ENCODE measurements at regions not wholly inside any gene's neighbourhood (a gene's known extent, or its start where the extent isn't known, plus 50 kb on each side); places are given as distances from the start of the nearest gene placed in this dataset.
A peak's percentile ranks its signal among the peaks of the same experiment; 100 is the strongest.

DNA sequence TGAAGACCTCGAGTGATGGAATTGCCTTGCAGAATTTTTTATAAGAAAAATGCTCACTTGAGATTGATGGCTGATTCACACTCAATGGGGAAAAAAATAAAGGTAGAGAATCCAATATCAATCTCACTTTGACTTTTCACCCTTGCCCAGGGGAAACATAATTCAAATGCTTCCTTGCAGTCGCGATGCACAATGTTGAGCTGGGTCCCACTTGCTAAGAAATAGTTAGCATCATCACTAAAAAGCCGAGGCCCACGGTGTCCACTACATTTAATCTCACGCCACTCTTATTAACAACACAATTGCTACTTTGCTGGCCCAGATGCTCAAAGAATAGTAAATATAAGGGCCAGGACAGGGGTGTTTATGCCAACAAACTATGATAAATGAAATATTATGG is 223.4 kb downstream of the SPTSSA start:
- no peak for ATAC-seq

DNA sequence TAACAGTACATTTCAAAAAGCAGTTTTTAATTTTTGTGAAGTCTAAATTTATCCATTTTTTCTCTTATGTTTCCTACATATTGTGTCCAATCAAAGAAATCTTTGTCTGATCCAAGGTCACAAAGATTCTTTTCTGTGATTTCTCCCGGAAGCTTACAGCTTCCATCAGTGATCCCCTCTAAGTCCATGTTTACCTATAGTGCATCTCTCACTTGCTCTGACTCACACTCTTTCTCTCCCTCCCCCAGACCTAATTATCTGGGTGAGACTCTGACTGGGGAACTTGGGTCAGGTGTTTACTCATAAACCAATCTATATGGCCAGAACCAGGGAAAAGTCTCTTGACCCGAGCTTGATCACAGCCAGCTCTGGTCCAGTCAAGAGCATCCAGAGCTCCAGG is 224.4 kb downstream of the SPTSSA start:
- ATAC-seq: no peak

DNA sequence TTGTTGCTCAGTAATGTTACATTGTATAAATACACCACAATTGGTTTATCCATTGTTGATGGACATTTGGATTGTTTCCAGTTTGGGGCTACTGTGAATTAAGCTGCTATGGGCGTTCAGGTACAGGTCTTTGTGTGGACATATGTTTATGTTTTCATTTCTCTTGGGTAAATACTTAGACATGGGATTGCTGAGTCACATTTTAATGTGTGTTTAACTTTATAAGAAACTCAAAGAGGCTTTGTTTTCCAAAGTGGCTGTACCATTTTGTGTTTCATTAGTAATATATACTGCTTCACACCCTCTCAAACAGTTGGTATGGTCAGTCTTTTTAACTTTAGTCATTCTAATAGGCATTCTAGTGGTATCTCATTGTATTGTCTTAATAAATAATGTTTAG is 225.0 kb downstream of the SPTSSA start:
- no peak for ATAC-seq

DNA sequence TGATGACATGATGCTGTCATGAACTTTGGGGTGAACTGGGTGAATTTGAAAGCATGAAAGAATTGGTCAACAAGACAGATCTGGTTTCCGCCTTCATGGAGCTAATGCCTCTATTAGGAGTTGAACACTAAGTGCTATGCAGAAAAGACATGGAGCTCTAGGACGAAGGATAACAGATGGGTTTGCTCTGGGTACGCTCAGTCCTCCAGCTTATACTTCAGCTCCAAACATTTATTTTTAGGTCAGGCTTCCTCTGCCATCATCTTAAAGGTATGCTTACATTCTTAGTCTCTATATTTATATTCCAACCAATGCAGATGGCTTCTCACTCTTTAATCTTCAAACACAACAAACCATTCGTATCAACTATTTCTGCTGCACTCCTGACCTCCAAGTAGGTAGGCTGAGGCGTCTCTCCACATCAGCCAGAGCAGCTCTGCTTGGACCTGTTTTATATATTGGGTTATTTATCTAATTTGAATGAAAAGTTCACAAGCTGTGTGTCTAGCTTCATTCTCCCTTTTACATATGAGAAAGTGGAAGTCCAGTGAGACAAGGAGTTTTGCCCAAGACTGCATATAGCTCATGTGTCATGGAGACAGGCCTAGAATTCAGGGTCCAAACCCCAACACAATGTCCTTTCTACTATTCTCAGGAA is 226.3 kb downstream of the SPTSSA start:
- no peak for ATAC-seq

DNA sequence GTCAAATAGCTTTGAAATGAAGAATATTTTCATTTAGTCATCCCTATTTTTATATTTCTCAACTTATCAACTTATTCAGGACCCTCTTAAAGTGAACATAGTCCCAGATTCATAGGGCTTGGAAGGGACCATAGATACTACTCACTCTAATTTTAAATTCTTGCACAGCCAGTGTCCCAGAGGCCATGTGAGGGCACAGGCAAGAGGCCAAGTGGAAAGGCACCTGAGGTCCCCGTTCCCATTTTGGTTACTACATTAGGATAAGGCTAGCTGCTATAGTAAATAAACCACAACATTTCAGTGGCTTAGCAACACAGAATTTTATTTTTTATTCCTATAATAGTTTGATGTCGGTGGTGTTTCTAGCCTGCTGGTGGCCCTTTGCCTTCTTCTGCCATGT is 227.8 kb downstream of the SPTSSA start:
- ATAC-seq: no peak

DNA sequence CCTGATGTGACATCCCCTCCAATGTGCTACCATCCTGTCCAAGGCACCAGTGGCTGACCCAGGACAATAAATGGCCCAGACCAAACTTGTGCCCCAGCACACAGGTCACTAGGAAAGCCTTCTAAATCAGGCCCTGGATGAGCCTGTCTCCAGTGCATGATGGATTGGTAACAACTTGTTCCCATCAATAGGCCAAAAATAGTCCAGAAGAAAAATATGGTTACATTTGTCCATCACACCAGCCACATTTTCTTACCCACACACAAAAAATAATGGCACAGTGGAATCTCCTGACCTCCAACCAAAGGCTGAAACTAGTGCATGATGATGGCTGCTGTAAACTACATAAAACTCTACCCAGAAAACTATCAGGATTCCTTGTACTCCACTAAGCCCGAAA is 228.4 kb downstream of the SPTSSA start:
- no peak for ATAC-seq

DNA sequence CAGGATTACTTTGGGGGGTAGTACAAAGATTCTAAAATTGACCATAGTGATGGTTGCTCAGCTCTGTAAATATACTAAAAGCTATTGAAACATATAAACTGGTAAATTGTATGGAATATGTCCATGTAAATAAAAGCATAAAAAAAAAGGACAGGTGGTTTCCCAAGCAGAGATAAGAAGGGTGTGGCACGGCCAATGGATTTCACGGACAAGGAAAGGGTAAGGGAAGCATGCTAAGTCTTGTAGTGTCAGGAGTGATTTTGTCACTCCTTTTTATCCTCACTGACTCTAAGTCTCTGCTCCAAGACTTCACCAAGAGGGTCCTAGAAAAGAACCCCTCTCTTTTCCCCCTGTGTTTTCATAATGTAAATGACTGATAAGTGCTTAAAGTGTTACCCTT is 229.2 kb downstream of the SPTSSA start:
- ATAC-seq: no peak

DNA sequence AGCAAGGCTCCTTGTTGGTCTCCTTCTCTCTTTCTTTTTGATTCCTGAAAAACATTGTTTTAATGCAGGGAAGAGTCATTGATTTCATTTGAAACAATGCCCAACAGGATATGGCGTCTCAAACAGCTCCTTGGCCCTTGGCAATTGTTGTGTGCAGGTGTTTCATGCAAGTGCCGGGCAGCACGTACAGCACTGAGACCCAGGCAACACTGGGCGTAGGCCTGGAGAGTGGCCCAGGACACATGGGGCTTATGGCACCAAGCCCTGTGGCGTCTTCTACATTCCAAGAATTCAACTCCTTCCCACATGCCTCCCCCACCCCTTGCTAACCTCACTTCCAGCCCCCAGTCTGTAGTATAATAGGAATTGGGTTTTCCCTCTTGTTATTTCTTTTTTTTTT is 230.4 kb downstream of the SPTSSA start:
- no peak for ATAC-seq

DNA sequence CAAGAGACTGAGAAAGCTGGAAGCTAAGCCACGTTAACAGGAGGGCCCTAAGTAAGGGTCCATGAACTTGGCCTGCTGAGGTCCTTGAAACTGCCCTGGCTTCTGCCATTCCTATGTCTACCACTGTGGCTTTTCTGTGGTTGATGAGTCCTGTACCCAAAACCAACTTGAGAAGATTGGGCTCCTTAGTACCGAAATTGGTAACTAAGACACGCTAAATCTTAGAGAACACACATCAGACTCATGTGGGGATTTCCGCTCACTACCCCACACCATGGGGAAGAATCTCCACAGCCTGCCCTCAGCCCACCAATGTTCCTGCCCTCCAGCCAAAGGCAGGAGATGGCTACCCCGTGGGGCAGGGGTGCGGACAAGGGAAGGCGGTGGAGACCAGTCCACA is 232.9 kb downstream of the SPTSSA start:
- ATAC-seq: no peak

DNA sequence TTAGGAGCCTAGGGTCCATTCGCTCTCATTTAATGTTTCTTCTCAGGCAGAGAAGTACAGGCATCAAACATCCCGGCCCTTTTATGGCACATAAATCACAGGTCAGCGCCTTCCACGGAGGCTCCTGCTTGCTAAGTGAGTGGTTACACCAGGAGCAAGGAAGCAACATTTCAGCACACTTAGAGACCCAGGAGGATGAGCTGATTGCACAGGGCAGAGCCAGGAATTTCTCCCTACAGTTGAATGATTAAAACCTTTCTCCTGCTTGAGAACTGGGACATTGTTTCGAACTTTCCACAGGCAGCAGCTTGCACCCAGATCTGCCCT is 233.4 kb downstream of the SPTSSA start:
- ATAC-seq: no peak

DNA sequence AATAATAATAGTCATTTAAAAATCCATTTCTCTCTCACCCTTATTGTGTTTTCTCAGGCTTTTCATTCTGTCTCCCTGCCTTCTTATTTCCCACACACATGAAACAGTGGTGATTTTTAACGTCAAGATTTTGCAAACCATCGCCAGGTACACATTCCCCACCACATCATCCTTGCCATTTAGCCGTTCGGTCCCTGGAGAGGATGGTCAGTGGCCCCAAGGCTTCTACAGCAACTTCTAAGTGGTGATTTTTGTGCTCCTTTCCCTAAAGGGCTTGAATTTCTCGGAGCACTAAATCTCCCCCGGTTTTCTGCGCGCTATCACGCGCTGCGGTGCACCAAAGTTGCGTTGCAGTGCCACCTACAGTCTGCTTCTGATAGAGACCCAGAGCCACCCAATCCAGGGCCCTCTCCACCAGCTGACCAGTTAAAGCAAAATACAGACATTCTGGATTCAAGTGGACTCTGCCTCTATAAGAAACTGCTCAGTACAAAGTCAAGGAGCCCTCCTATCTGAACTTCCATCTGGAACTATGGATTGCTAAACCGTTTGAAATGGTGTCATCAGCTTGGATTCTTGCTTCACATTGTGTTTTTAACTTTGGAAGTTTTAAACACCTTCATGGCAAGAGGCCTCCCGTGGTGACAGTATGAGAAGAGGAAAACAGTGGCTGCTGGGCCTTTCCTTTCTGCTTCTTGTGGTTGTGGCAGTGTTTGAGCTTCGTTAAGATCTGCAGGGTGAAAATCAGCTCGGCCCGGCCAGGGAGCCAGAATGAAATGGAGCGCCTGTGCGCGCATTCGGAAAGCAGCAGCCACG is 234.0 kb downstream of the SPTSSA start:
- ATAC-seq: peak; percentile 41 to 51

DNA sequence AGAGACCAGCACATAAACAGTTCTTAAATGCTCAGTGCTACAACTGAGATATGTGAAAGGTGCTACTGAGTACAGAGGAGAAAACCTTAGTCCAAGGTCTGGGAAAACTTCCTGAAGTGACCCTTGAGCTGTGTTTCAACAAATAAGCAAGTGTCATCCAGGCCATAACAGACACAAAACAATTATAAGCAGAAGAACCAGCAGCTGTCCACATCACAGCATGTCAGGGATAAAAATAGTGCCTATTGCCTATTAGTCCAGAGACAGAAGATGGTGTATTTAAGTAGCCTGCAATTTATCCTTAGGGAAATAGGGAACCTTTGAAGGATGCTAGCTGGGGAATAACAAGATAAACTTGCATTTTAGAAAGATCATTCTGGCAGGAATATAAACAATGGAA is 237.8 kb downstream of the SPTSSA start:
- ATAC-seq: no peak

DNA sequence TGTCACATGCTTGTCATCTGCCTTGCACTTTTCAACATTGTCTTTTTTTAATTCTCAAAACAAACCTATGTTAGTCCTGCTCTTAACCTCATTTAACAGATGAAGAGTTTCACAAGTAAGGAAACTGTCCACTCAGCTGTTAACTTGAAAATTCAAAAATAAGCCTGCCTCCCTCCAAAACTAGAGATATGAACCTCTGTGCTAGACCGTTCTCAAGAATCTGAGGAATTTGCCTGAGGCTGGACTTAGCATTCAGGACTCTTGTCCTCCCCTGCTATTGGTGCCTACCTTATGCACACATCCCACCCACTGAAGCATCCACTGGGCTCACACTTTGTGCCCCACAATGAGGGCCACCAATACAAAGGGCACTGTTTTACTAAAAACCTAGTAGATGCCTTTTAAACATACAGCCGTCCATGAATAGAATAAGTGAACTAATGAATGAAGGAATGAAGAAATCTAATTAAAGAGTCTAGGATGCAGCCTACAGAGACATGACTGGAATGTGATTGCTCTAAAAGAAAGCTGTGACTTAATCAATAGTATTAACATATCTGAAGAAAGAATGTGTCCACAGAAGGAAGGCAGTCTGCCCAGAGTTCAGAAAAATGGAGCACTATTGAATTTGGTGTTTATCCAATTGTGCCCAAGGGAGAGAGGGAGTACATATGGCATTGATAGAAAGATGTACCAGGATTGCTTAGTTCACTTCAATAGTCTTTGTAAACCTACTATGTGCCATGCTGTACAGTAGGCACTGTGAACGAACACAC is 238.5 kb downstream of the SPTSSA start:
- no peak for ATAC-seq

DNA sequence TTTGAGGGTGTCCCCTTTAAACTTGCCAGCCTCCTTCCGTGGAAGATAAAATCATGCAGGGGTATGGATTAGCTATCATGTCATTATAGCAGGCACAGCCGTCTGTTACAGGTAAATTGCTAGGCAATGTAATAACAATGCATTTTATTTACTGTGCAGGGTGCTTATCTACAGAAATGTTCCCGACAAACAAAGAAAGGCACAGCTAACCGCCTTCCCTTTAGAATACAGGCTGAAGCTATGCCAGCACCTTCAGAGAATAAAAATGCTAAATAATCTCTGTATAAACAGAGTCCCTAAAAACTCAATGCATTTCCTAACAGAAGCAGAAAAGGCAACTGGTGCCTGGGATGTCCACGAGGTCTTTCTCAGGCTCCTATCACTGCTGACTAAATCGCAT is 239.2 kb downstream of the SPTSSA start:
- no peak for ATAC-seq

DNA sequence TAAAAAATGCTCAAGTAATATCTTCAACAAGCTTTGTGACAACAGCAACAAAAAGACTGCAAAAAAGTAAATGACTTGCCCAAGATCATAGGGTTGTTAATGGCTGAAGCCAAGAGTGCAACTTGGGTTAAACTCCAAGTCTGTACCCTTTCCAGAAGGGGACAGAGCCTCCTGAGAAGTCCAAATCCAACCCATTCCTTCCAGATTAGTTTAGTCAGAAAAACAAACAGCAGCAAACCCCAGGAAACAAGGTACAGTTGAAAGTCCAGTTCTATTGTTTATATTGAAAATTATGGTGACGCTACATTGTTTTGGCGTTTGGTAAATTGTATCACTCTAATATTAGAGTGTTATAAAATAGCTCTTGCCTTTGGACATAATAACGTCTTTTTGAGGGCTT is 239.9 kb downstream of the SPTSSA start:
- ATAC-seq: no peak

DNA sequence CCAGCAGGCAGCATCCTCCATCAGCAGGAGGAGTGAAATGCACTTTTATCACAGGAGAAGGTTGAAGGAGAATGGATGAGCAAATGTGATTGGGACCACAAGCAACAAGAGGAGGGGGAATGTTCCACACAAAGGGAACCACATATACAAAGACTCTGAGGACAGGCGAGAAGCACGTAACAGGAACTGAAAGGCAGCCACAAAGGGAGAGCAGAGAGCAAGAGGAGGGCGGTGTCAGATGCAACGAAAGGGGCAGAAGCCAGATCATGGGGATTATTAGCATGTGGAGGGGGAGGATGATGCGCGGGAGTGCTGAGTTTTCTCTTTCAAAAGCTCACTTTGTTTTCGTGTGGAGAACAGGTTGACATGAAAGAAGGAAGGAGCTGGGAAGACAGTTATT is 241.1 kb downstream of the SPTSSA start:
- ATAC-seq: no peak

DNA sequence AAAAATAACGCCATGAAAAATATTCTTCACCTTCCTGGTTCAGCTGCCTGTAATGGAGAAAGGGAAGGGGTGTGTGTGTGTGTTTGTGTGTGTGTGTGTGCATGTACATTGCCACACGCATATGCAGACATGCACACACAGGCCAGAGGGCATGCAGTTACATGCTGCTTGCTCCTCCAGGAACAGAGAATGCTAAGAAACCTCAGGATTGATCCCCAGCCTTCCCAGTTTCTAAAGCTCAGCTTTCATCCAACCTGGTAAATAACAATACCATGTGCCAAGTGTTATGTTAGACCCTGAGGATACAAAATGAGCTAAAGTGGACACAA is 241.7 kb downstream of the SPTSSA start:
- no peak for ATAC-seq

DNA sequence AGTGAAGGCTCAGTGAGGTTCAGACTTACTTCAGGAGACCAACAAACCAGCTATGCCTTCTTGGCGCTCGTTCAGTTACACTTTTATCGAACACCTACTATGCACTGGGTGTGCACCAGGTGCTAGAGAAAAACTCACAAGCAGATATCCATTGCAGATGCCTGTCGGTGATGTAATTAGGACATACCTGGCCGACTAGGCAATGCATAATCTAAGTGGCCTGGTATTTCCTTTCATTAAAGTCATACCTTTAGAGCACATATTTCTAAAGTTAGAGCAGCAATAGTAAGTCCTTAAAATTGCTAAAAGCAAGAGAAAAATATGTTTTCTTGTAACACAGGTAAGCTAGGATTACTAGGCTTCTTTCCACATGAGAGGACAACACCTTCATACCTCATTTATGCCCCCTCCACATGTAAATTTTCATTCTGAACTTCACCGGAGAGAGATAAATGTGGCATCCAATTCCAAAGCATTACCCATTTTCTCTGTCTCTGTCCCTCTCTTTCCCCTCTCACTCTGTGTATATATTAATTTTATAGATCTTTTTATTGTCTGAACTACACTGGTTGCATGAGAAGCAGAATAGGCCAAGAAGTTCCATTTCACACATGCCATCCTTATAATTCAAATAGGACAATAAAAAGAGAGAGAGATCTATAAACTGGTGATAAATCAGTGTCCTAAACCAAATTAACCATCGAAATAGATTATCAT is 242.2 kb downstream of the SPTSSA start:
- no peak for ATAC-seq

DNA sequence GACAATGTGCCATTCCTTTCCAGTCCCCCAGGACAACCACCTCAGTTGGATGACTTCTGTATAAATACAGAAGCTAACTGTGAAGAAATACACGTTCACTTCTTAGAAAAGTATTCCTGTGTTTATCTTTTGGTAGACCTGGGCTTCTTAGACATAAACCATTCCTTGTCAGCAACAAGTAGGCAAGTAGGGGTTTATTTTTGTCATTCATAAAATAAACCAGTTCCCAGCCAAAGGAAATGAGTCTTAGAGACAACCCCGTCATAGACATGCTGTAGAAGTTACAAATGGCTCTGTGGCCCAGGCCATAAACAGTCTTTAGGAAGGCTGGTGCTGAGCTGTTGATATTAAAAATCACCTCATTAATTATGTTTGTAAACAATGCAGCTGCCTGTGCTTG is 243.2 kb downstream of the SPTSSA start:
- ATAC-seq: no peak

DNA sequence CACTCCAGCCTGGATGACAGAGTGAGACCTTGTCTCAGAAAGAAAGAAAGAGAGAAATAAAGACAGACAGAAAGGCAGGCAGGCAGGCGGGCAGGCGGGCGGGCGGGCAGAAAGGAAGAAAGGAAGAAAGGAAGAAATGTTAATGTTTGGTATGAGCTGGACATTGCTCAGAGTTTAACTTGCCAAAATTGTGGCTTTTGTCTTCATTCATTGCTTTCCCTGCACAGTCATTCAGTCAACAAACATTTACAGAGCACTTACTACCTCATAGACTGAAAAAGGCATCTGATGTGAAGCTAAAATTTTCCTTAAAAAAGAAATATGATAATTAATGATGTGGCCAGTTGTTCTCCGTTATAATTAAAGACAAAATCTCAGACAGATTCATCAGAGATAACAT is 247.1 kb downstream of the SPTSSA start:
- ATAC-seq: no peak

DNA sequence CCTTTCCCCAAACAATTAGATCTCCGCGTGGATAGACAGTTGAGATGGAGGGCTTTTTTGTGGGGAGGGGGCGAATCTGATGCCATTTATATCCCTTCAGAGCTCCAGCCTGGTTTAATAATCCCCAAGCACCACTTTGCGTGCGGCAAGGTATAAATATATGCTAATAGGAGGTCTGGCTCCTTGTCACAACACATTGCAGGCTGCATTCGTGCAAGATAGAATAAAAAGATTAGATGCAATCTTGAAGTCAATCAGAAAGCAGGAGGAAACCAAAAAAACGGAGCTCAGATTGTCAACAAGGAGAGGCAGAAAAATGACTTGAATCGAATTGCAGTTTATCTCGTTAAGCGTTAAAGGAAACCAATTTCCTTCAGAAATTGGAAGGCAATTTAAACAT is 248.7 kb downstream of the SPTSSA start:
- ATAC-seq: no peak

DNA sequence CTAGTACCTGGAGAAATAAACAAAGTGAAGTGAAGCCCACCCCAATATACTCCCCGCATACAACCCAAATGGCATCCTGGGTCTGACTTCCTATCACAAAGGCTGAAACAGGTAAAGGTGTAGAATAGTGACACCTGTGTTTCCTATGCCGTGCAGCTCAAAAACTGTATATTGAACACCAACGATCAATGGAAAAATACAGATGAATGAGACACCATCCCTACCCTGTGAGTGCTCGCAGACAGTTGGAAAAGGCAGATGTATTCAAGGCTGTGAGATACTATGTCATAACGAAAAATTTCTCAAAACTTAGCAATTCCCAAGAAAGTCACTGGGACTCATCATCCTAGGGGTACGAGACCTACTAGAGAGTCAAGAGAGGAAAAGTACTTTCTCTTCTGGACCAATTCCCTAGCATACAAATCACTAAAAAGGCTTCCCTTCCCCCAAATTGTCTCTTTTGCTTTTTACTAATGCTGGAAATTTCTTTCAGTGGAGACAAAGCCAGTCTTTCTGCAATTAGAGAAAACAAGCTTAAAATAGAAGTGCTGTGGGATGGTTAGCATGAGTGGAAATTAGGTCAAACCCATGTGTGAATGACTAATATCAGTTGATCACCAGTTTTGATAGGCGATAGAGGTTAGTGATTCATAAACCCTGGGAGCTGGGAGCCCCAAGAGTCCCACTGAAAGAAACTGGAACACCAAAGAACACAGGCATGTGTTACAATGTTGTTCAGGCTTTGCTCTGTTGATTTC is 249.7 kb downstream of the SPTSSA start:
- peak in 1 of 2 donors; percentile 41 for ATAC-seq

DNA sequence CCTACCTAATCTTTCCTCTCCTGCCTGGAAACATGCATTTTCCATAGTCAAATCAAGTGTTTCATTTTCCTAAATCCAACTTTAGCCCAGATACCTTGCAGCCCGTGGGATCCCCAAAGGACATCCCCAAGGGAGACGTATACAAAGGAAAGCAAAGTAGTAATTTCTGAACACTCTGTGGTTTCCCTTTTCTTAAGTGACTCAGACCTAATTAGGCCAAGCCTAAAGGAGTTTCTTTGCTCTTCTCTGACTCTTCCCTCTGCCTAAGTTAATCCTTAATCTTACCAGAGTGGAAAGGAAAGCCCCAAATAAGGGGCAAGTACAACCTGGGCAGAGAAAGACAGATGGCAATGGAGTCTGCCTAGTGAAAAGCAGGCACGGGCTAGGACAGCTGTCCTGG is 250.3 kb downstream of the SPTSSA start:
- peak in 1 of 2 donors; percentile 67 for ATAC-seq

All from activated CD4-positive, CD25-positive, alpha-beta regulatory T cell treated with anti-CD3 and anti-CD28 coated beads, Interleukin-2, amount 50 U/mL, for 24 hours (primary cell).